Testis (tissue), 2 donors: ENCODE measurements at regions not wholly inside any gene's neighbourhood (a gene's known extent, or its start where the extent isn't known, plus 50 kb on each side); places are given as distances from the start of the nearest gene placed in this dataset.

Experiments used
- POLR2A ChIP-seq: fragments of 450-650 bp; IDR thresholded peaks from one replicate; pipeline ENCODE4 v1.6.1; 2017; ENCODE audit warnings: antibody characterized with exemption, mild to moderate bottlenecking, moderate library complexity
- TF ChIP-seq, protein P1 (sequence below), 3 experiments: fragments of 450-650 bp in 2 of 3; fragments of 200-600 bp in 1 of 3; sonication (generic) in 1 of 3; IDR thresholded peaks; one replicate each; pipeline ENCODE4 v1.5.1; 2016 to 2019; ENCODE audit warnings: antibody characterized with exemption in 3 of 3, mild to moderate bottlenecking in 2 of 3, moderate library complexity in 1 of 3

DNA sequence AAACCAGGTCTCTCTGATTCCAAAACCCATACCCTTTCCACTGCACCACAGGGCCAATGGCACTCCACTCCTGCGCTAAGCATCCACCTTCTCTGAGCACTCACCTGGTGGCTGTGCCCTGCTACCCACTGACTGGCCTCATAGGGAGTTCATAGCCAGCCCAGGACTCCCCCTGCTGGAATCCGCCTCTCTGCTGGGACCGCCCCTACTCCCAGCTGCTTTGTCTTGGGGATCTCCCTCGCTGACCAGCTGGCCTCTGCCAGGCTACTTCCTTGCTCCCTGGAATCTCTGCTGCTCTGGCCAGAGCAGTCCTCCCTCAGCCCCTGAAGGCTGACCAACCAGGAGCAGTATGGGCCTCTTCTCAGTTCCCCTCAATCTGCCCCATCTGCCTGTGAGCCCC is 129.7 kb downstream of the FAXC start:
- TF ChIP-seq POLR2A, result no peak
- TF ChIP-seq, protein P1, sequence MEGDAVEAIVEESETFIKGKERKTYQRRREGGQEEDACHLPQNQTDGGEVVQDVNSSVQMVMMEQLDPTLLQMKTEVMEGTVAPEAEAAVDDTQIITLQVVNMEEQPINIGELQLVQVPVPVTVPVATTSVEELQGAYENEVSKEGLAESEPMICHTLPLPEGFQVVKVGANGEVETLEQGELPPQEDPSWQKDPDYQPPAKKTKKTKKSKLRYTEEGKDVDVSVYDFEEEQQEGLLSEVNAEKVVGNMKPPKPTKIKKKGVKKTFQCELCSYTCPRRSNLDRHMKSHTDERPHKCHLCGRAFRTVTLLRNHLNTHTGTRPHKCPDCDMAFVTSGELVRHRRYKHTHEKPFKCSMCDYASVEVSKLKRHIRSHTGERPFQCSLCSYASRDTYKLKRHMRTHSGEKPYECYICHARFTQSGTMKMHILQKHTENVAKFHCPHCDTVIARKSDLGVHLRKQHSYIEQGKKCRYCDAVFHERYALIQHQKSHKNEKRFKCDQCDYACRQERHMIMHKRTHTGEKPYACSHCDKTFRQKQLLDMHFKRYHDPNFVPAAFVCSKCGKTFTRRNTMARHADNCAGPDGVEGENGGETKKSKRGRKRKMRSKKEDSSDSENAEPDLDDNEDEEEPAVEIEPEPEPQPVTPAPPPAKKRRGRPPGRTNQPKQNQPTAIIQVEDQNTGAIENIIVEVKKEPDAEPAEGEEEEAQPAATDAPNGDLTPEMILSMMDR (IDR thresholded peaks at IDR 0.05), result no peak
